ENCODE measurements at regions not wholly inside any gene's neighbourhood (a gene's known extent, or its start where the extent isn't known, plus 50 kb on each side); places are given as distances from the start of the nearest gene placed in this dataset.

DNA sequence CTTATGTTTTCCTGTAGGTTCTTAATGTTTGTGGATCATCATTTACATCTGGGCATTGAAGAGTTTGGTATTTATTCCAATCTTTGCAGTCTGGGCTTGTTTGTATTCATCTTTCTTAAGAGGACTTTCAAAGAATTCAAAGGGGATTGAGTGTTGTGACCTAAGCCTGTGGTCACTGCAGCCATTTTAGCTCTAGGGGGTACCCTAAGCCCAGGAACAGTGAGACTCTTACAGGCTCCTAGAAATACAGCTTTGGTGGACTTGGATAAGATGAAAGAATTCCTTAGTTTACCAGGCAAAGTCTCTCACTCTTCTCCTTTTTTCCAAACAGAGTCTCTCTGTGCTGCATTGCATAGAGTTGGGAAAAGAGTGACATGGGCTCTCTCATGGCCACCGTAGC is 2539.0 kb upstream of the PCDH20 start:
- TF ChIP-seq, protein P1, sequence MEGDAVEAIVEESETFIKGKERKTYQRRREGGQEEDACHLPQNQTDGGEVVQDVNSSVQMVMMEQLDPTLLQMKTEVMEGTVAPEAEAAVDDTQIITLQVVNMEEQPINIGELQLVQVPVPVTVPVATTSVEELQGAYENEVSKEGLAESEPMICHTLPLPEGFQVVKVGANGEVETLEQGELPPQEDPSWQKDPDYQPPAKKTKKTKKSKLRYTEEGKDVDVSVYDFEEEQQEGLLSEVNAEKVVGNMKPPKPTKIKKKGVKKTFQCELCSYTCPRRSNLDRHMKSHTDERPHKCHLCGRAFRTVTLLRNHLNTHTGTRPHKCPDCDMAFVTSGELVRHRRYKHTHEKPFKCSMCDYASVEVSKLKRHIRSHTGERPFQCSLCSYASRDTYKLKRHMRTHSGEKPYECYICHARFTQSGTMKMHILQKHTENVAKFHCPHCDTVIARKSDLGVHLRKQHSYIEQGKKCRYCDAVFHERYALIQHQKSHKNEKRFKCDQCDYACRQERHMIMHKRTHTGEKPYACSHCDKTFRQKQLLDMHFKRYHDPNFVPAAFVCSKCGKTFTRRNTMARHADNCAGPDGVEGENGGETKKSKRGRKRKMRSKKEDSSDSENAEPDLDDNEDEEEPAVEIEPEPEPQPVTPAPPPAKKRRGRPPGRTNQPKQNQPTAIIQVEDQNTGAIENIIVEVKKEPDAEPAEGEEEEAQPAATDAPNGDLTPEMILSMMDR (IDR thresholded peaks at IDR 0.05) = no peak
- TF ChIP-seq POLR2A (IDR thresholded peaks at IDR 0.05) = no peak
